HCT116 (cell line): ENCODE measurements at regions not wholly inside any gene's neighbourhood (a gene's known extent, or its start where the extent isn't known, plus 50 kb on each side); places are given as distances from the start of the nearest gene placed in this dataset.

Experiments used
- ATAC-seq: fragments of 200-7000 bp; cut with Tn5 transposase; 2 replicates; pipeline ENCODE4 v1.9.1; 2020; ENCODE audit warnings: mild to moderate bottlenecking, moderate library complexity
- BruUV-seq: library from RNA; stranded (reverse); fragments of 400-500 nt; replicated peaks from 2 replicates; lab custom pipeline; 2021; lab: Mats Ljungman, UMichigan
- CTCF ChIA-PET: fragments of 300-600 bp; sonication (Branson Sonifier 250); formaldehyde crosslinking; loops from one replicate; lab custom pipeline; 2021; ENCODE audit warnings: antibody characterized with exemption; lab: Charles Lee
- POLR2A ChIA-PET: fragments of 300-600, 350-600 bp; sonication (Branson Sonifier 250); formaldehyde crosslinking; loops from one replicate; lab custom pipeline; 2021; ENCODE audit warnings: antibody characterized with exemption; lab: Charles Lee
- RAD21 ChIA-PET, 2 experiments: fragments of 300-600 bp; sonication (Branson Sonifier 250); formaldehyde crosslinking; loops; one replicate each; lab custom pipeline; 2023; ENCODE audit warnings: low total read pairs in 2 of 2; ENCODE audit not compliant: uncharacterized antibody in 2 of 2, unreplicated experiment in 2 of 2, low non-redundant PET in 1 of 2; lab: Charles Lee
- DNase-seq: peaks from one replicate; pipeline ENCODE4 v3.0.0-alpha.2; 2010; ENCODE audit warnings: low read depth, low spot score
- H2AFZ ChIP-seq: fragments of 200-600 bp; shearing (Covaris generic), sonication (generic); 2 replicates; pipeline ENCODE4 v1.6.1; 2017; ENCODE audit warnings: low read depth, mixed run types, mixed read lengths, antibody characterized with exemption, low read length; ENCODE audit not compliant: poor library complexity, severe bottlenecking
- H3K27ac ChIP-seq: 2 replicates; pipeline ENCODE4 v1.5.1; 2012; ENCODE audit warnings: low read depth, low read length
- H3K27me3 ChIP-seq: fragments of 200-600 bp; sonication (generic); 2 replicates; pipeline ENCODE4 v1.6.1; 2016; ENCODE audit warnings: mixed run types, low read length, mixed read lengths; ENCODE audit not compliant: insufficient read depth
- H3K36me3 ChIP-seq, 2 experiments: fragments of 200-500 bp in 1 of 2; fragments of 200-600 bp in 1 of 2; sonication (Bioruptor generic) in 1 of 2; sonication (generic) in 1 of 2; 2 replicates each; pipeline versions ENCODE4 v1.5.1 to v1.6.1; 2014 to 2016; ENCODE audit warnings: low read length in 2 of 2, inconsistent platforms in 1 of 2, mixed read lengths in 1 of 2, mixed run types in 1 of 2; ENCODE audit not compliant: insufficient read depth in 2 of 2, control insufficient read depth in 1 of 2
- H3K4me1 ChIP-seq, 2 experiments: fragments of 200-600 bp in 1 of 2; sonication (generic) in 1 of 2; 2 replicates each; pipeline versions ENCODE4 v1.5.1 to v1.6.1; 2012 to 2017; ENCODE audit warnings: low read length in 2 of 2, inconsistent platforms in 1 of 2, mild to moderate bottlenecking in 1 of 2, mixed read lengths in 1 of 2, mixed run types in 1 of 2, moderate library complexity in 1 of 2; ENCODE audit not compliant: insufficient read depth in 2 of 2, control insufficient read depth in 1 of 2
- H3K4me2 ChIP-seq: fragments of 200-600 bp; sonication (generic); 2 replicates; pipeline ENCODE4 v1.6.1; 2017; ENCODE audit warnings: mixed run types, low read length, mixed read lengths
- H3K4me3 ChIP-seq, 2 experiments: fragments of 200-600 bp in 1 of 2; sonication (generic) in 1 of 2; replicated peaks in 1 of 2; 2 replicates each; pipeline ENCODE4 v1.5.1; 2011 to 2016; ENCODE audit warnings: low read length in 2 of 2, control low read depth in 1 of 2, low read depth in 1 of 2, mild to moderate bottlenecking in 1 of 2, mixed read lengths in 1 of 2, mixed run types in 1 of 2
- H3K79me2 ChIP-seq: fragments of 200-600 bp; sonication (generic); 2 replicates; pipeline ENCODE4 v1.6.1; 2017; ENCODE audit warnings: mild to moderate bottlenecking, mixed run types, low read length, moderate library complexity, mixed read lengths; ENCODE audit not compliant: insufficient read depth
- H3K9ac ChIP-seq: fragments of 200-600 bp; sonication (generic); 2 replicates; pipeline ENCODE4 v1.6.1; 2016; ENCODE audit warnings: low read length, mixed read lengths
- H3K9me2 ChIP-seq: fragments of 200-600 bp; sonication (generic), shearing (Covaris generic); 2 replicates; pipeline ENCODE4 v1.6.1; 2017; ENCODE audit warnings: mixed run types, mild to moderate bottlenecking, moderate library complexity; ENCODE audit not compliant: insufficient read depth
- H3K9me3 ChIP-seq, 2 experiments: fragments of 200-500 bp in 1 of 2; fragments of 200-600 bp in 1 of 2; sonication (Bioruptor generic) in 1 of 2; sonication (generic) in 1 of 2; 2 replicates each; pipeline ENCODE4 v1.6.1; 2014 to 2017; ENCODE audit warnings: low read length in 2 of 2, mixed read lengths in 2 of 2, inconsistent platforms in 1 of 2, low read depth in 1 of 2, mild to moderate bottlenecking in 1 of 2, mixed run types in 1 of 2, moderate library complexity in 1 of 2; ENCODE audit not compliant: control insufficient read depth in 1 of 2, insufficient read depth in 1 of 2
- H4K20me1 ChIP-seq: fragments of 200-600 bp; sonication (generic), shearing (Covaris generic); 2 replicates; pipeline ENCODE4 v1.6.1; 2017; ENCODE audit warnings: mixed run types, mild to moderate bottlenecking, moderate library complexity; ENCODE audit not compliant: insufficient read depth
- CBX3 ChIP-seq: IDR thresholded peaks from 2 replicates; pipeline ENCODE4 v1.6.1; 2012; ENCODE audit warnings: low read depth
- CEBPB ChIP-seq: IDR thresholded peaks from 2 replicates; pipeline ENCODE4 v1.6.1; 2012; ENCODE audit warnings: low read depth
- EZH2phosphoT487 ChIP-seq: fragments of 200-600 bp; IDR thresholded peaks from 2 replicates; pipeline ENCODE4 v1.6.1; 2018; ENCODE audit warnings: antibody characterized with exemption, borderline replicate concordance
- FOSL1 ChIP-seq: IDR thresholded peaks from 2 replicates; pipeline ENCODE4 v1.6.1; 2012; ENCODE audit warnings: low read depth
- JUND ChIP-seq: IDR thresholded peaks from 2 replicates; pipeline ENCODE4 v1.6.1; 2012
- POLR2AphosphoS5 ChIP-seq: IDR thresholded peaks from 2 replicates; pipeline ENCODE4 v1.6.1; 2011; ENCODE audit warnings: mild to moderate bottlenecking, low read depth, low read length, moderate library complexity
- RAD21 ChIP-seq: IDR thresholded peaks from 2 replicates; pipeline ENCODE4 v1.6.1; 2012; ENCODE audit warnings: low read depth, mild to moderate bottlenecking
- SIN3A ChIP-seq: IDR thresholded peaks from 2 replicates; pipeline ENCODE4 v1.6.1; 2012; ENCODE audit warnings: low read depth
- SP1 ChIP-seq: IDR thresholded peaks from 2 replicates; pipeline ENCODE4 v1.6.1; 2012; ENCODE audit warnings: low read depth
- TCF7L2 ChIP-seq: IDR thresholded peaks from 2 replicates; pipeline ENCODE4 v1.7.0; 2011; ENCODE audit warnings: borderline replicate concordance, inconsistent platforms; ENCODE audit not compliant: insufficient read depth, insufficient read length; ENCODE audit errors: extremely low read depth
- YY1 ChIP-seq: IDR thresholded peaks from 2 replicates; pipeline ENCODE4 v1.6.1; 2011; ENCODE audit warnings: low read length, low read depth, moderate library complexity, mild to moderate bottlenecking; ENCODE audit not compliant: insufficient replicate concordance; ENCODE audit errors: extremely low read depth
- ZFX ChIP-seq: fragments of 450-650 bp; IDR thresholded peaks from 2 replicates; pipeline ENCODE4 v1.6.1; 2017
- intact Hi-C: fragments of 100-400 bp; cut with micrococcal nuclease; formaldehyde crosslinking; loops from 2 replicates; pipeline ENCODE4 v1.10.0; 2022
- TF ChIP-seq, protein P1 (sequence below): IDR thresholded peaks from 2 replicates; pipeline ENCODE4 v1.6.1; 2012
- TF ChIP-seq, protein P2 (sequence below): IDR thresholded peaks from 2 replicates; pipeline ENCODE4 v1.6.1; 2012; ENCODE audit warnings: low read depth
- TF ChIP-seq, protein P3 (sequence below): IDR thresholded peaks from 2 replicates; pipeline ENCODE4 v1.6.1; 2011; ENCODE audit warnings: mild to moderate bottlenecking, low read length, moderate library complexity; ENCODE audit not compliant: insufficient replicate concordance; ENCODE audit errors: extremely low read depth

DNA sequence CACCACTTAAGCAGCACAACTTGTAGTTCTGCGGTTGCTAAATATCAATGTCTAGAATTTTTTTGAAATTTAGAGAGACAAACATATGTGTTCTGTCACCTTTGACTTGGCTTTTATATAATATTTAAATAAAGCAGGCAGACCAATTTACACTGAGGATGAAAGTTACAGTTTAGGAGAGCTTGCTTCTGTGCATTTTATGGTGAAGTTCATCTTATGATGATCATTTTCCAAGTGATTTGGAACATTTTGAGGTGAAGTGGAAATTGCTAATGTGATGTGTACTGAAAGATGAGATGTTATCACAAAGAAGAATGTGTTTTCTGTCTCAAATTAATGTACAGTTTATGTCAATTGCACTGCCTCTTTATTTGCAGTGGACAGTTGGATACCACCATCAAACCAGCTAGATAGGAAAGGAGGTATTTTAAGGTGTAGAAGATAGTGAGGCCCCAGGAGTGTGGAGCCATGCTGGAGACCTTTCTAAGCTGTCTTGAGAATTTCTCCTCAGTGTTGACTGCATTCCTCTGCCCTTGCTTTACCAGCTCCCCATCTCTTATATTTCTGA is 461.9 kb downstream of the UTRN start:
- ChIA-PET POLR2A (no interaction called here), CTCF (no interaction called here), RAD21 (no interaction called here)
- Histone ChIP-seq H3K4me3 (no peak overlapping the region), H3K9ac (no peak overlapping the region), H3K9me3 (no peaks in the 10 kb centered on the region), H3K9me2 (no peaks in the 10 kb centered on the region; the same call in 1 of the 2 replicates), H3K4me1 (peaks cover 0 to 4% of the 10 kb centered on the region in 2 experiments; a peak in 1 of 4 replicates), H3K27me3 (no peaks in the 10 kb centered on the region), H3K4me2 (no peak overlapping the region), H3K79me2 (no peaks in the 10 kb centered on the region), H4K20me1 (no peaks in the 10 kb centered on the region), H2AFZ (no peak overlapping the region), H3K36me3 (no peaks in the 10 kb centered on the region), H3K27ac (no peak overlapping the region)
- no TSS peak for BruUV-seq
- intact Hi-C loops = no loop called here
- TF ChIP-seq TCF7L2 = no peak
- TF ChIP-seq RAD21 = no peak
- no peak for TF ChIP-seq CBX3
- TF ChIP-seq CEBPB = no peak
- DNase-seq = no peak
- no peak for ATAC-seq

DNA sequence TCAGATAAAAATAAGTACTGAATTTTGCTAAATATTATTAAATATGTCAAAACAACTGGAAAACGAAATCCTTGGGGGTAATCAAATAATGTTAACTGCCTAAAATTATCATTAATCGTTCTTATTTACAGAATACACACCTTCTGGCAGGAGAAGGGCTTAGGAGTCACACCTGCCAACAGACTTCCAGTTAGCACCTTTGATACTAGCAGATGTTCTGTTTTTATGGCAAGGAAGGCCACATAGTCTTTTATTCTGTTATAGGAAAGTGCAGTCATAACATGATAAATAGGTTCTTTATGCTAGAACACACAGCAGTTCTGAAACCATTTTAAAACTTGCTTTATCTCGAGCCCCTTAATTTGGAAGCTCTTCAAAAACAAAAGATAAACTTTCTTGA is 464.1 kb downstream of the UTRN start:
- no peaks in the 10 kb centered on the region for H3K9me3 ChIP-seq
- no peak overlapping the region for H2AFZ ChIP-seq
- BruUV-seq = no TSS peak
- intact Hi-C loops = no loop called here
- no peak overlapping the region for H3K4me2 ChIP-seq
- ChIA-PET RAD21 (no interaction called here), POLR2A (no interaction called here), CTCF (no interaction called here)
- no peaks in the 10 kb centered on the region; the same call in 1 of the 2 replicates for H3K9me2 ChIP-seq
- H3K27ac ChIP-seq = no peak overlapping the region
- H3K79me2 ChIP-seq = no peaks in the 10 kb centered on the region
- DNase-seq (no peak), ATAC-seq (no peak)
- H3K27me3 ChIP-seq = no peaks in the 10 kb centered on the region
- peaks cover 0 to 4% of the 10 kb centered on the region in 2 experiments; a peak in 1 of 4 replicates for H3K4me1 ChIP-seq
- no peak overlapping the region for H3K9ac ChIP-seq
- no peak overlapping the region for H3K4me3 ChIP-seq
- no peaks in the 10 kb centered on the region for H3K36me3 ChIP-seq
- H4K20me1 ChIP-seq = no peaks in the 10 kb centered on the region
- TF ChIP-seq, protein P1, sequence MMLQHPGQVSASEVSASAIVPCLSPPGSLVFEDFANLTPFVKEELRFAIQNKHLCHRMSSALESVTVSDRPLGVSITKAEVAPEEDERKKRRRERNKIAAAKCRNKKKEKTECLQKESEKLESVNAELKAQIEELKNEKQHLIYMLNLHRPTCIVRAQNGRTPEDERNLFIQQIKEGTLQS = no peak
- TF ChIP-seq CEBPB (no peak), EZH2phosphoT487 (no peak), RAD21 (no peak), YY1 (no peak), SP1 (no peak), SIN3A (no peak), POLR2AphosphoS5 (no peak), FOSL1 (no peak), CBX3 (no peak), ZFX (no peak), JUND (no peak)
- TF ChIP-seq, protein P2, sequence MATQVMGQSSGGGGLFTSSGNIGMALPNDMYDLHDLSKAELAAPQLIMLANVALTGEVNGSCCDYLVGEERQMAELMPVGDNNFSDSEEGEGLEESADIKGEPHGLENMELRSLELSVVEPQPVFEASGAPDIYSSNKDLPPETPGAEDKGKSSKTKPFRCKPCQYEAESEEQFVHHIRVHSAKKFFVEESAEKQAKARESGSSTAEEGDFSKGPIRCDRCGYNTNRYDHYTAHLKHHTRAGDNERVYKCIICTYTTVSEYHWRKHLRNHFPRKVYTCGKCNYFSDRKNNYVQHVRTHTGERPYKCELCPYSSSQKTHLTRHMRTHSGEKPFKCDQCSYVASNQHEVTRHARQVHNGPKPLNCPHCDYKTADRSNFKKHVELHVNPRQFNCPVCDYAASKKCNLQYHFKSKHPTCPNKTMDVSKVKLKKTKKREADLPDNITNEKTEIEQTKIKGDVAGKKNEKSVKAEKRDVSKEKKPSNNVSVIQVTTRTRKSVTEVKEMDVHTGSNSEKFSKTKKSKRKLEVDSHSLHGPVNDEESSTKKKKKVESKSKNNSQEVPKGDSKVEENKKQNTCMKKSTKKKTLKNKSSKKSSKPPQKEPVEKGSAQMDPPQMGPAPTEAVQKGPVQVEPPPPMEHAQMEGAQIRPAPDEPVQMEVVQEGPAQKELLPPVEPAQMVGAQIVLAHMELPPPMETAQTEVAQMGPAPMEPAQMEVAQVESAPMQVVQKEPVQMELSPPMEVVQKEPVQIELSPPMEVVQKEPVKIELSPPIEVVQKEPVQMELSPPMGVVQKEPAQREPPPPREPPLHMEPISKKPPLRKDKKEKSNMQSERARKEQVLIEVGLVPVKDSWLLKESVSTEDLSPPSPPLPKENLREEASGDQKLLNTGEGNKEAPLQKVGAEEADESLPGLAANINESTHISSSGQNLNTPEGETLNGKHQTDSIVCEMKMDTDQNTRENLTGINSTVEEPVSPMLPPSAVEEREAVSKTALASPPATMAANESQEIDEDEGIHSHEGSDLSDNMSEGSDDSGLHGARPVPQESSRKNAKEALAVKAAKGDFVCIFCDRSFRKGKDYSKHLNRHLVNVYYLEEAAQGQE = no peak
- TF ChIP-seq, protein P3, sequence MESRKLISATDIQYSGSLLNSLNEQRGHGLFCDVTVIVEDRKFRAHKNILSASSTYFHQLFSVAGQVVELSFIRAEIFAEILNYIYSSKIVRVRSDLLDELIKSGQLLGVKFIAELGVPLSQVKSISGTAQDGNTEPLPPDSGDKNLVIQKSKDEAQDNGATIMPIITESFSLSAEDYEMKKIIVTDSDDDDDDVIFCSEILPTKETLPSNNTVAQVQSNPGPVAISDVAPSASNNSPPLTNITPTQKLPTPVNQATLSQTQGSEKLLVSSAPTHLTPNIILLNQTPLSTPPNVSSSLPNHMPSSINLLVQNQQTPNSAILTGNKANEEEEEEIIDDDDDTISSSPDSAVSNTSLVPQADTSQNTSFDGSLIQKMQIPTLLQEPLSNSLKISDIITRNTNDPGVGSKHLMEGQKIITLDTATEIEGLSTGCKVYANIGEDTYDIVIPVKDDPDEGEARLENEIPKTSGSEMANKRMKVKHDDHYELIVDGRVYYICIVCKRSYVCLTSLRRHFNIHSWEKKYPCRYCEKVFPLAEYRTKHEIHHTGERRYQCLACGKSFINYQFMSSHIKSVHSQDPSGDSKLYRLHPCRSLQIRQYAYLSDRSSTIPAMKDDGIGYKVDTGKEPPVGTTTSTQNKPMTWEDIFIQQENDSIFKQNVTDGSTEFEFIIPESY = no peak
